HG03135 (cell line): ENCODE measurements at regions not wholly inside any gene's neighbourhood (a gene's known extent, or its start where the extent isn't known, plus 50 kb on each side); places are given as distances from the start of the nearest gene placed in this dataset.

Experiments
- ATAC-seq: cut with Tn5 transposase; IDR thresholded peaks from one replicate; pipeline ENCODE4 v1.9.1; 2021; ENCODE audit warnings: mild to moderate bottlenecking, moderate library complexity; ENCODE audit not compliant: unreplicated experiment

- no peak for ATAC-seq
These were observed 134.6 kb upstream of the ASTN2 start for GRCh38 chr9:117549444-117549843.

- no peak for ATAC-seq
These were observed 133.7 kb upstream of the ASTN2 start for GRCh38 chr9:117548556-117548955.

GRCh38 chr9:117547904-117548303, 133.0 kb upstream of the ASTN2 start:
- ATAC-seq, result no peak

- ATAC-seq, result no peak
These were observed 132.2 kb upstream of the ASTN2 start for GRCh38 chr9:117546894-117547678.

- no peak for ATAC-seq
These were observed 131.0 kb upstream of the ASTN2 start for GRCh38 chr9:117545846-117546245.

- ATAC-seq, result no peak
These were observed 128.2 kb upstream of the ASTN2 start for GRCh38 chr9:117543089-117543488.

GRCh38 chr9:117542021-117542420, 127.2 kb upstream of the ASTN2 start:
- ATAC-seq, result no peak

GRCh38 chr9:117541181-117541580, 126.3 kb upstream of the ASTN2 start:
- ATAC-seq, result no peak

- no peak for ATAC-seq
These were observed 121.1 kb upstream of the ASTN2 start for GRCh38 chr9:117535973-117536372.

- ATAC-seq, result no peak
These were observed 120.6 kb upstream of the ASTN2 start for GRCh38 chr9:117535434-117535833.

GRCh38 chr9:117528225-117528624, 113.4 kb upstream of the ASTN2 start:
- no peak for ATAC-seq

- ATAC-seq, result no peak
These were observed 111.8 kb upstream of the ASTN2 start for GRCh38 chr9:117526674-117527073.

- no peak for ATAC-seq
These were observed 108.8 kb upstream of the ASTN2 start for GRCh38 chr9:117523531-117524153.

- no peak for ATAC-seq
These were observed 106.4 kb upstream of the ASTN2 start for GRCh38 chr9:117521293-117521692.

GRCh38 chr9:117516676-117517632, 102.1 kb upstream of the ASTN2 start:
- ATAC-seq, result no peak

GRCh38 chr9:117511852-117512481, 97.1 kb upstream of the ASTN2 start:
- ATAC-seq, result no peak

- no peak for ATAC-seq
These were observed 81.5 kb upstream of the ASTN2 start for GRCh38 chr9:117496307-117496706.

GRCh38 chr9:117494401-117495090, 79.7 kb upstream of the ASTN2 start:
- no peak for ATAC-seq

- no peak for ATAC-seq
These were observed 77.6 kb upstream of the ASTN2 start for GRCh38 chr9:117492476-117492875.

GRCh38 chr9:117491491-117491890, 76.6 kb upstream of the ASTN2 start:
- no peak for ATAC-seq
